Choroid plexus epithelial cell (primary cell): ENCODE measurements at regions not wholly inside any gene's neighbourhood (a gene's known extent, or its start where the extent isn't known, plus 50 kb on each side); places are given as distances from the start of the nearest gene placed in this dataset.
"Not testable (repeated sequence)": the region's sequence is repeated elsewhere in the genome, so short reads cannot be mapped to it uniquely, and the experiment has no call there.

Source experiments
- DNase-seq: peaks from one replicate; pipeline ENCODE4 v3.0.0-alpha.2; 2010; ENCODE audit warnings: low read depth
- H3K4me3 ChIP-seq: 2 replicates; pipeline ENCODE4 v1.5.1; 2011; ENCODE audit warnings: low read depth, mild to moderate bottlenecking, control low read depth, low read length, moderate library complexity
- TF ChIP-seq, protein P1 (sequence below): conservative IDR thresholded peaks from 2 replicates; pipeline ENCODE4 v1.5.1; 2011; ENCODE audit warnings: low read depth, mild to moderate bottlenecking, control low read depth, inconsistent platforms, low read length, moderate library complexity

DNA sequence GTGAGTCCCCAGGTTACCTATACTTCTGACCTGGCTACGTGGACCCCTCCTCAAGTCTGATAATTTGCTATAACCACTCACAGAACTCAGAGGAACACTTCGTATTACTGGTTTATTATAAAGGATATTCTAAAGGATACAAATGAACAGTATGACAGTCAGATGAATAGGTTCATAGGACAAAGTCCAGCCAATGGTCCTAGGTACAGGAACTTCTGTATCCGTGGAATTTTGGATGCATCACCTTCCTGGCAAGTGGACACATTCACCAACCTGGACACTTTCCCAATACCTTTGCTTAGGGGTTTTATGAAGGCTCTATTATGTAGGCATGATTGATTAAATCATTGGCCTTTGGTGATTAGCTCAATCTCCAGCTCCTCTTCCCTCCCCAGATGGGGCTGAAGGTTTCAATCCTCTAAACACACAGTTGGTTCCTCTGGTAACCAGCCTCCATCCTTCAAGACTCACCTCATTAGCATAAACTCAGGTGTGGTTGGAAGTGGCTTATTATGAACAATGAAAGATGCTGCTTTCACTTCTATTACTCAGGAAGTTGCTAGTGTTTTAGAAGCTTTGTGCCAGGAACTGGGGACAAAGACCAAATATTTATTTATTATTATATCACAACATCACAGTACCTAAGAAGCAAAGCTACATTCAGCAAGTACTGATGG is 149.6 kb upstream of the ELL2 start:
- TF ChIP-seq, protein P1, sequence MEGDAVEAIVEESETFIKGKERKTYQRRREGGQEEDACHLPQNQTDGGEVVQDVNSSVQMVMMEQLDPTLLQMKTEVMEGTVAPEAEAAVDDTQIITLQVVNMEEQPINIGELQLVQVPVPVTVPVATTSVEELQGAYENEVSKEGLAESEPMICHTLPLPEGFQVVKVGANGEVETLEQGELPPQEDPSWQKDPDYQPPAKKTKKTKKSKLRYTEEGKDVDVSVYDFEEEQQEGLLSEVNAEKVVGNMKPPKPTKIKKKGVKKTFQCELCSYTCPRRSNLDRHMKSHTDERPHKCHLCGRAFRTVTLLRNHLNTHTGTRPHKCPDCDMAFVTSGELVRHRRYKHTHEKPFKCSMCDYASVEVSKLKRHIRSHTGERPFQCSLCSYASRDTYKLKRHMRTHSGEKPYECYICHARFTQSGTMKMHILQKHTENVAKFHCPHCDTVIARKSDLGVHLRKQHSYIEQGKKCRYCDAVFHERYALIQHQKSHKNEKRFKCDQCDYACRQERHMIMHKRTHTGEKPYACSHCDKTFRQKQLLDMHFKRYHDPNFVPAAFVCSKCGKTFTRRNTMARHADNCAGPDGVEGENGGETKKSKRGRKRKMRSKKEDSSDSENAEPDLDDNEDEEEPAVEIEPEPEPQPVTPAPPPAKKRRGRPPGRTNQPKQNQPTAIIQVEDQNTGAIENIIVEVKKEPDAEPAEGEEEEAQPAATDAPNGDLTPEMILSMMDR, result no peak
- DNase-seq, result no peak
- H3K4me3 ChIP-seq, result no peak overlapping the region

DNA sequence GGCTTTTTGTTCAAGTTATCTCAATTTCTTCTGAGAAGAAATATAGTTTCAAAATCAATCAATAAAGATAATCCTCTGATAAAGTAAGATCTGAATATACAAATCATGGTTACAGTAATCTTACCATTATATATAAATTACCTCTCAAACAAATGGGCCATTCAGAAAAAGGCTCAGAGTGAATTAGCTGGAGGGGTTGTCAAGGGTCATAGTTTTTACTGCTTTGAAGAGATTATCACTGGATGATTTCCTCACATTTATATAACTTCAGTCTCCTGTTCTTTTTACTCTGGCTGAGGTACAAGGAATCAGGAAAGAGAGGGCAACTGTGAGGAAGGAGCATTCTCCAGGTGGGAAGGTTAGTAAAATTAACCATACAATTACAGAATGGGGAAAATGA is 148.6 kb upstream of the ELL2 start:
- TF ChIP-seq, protein P1, result no peak
- no peak overlapping the region for H3K4me3 ChIP-seq
- DNase-seq, result no peak

DNA sequence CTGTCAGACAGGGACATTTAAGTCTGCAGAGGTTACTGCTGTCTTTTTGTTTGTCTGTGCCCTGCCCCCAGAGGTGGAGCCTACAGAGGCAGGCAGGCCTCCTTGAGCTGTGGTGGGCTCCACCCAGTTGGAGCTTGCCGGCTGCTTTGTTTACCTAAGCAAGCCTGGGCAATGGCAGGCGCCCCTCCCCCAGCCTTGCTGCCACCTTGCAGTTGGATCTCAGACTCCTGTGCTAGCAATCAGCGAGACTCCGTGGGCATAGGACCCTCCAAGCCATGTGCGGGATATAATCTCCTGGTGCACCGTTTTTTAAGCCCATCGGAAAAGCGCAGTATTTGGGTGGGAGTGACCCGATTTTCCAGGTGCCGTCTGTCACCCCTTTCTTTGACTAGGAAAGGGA is 147.0 kb upstream of the ELL2 start:
- not testable (repeated sequence) for DNase-seq, H3K4me3 ChIP-seq

DNA sequence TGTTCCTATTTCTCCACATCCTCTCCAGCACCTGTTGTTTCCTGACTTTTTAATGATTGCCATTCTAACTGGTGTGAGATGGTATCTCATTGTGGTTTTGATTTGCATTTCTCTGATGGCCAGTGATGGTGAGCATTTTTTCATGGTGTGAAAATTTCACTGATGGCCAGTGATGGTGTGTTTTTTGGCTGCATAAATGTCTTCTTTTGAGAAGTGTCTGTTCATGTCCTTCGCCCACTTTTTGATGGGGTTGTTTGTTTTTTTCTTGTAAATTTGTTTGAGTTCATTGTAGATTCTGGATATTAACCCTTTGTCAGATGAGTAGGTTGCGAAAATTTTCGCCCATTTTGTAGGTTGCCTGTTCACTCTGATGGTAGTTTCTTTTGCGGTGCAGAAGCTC is 142.2 kb upstream of the ELL2 start:
- not testable (repeated sequence) for H3K4me3 ChIP-seq, DNase-seq

DNA sequence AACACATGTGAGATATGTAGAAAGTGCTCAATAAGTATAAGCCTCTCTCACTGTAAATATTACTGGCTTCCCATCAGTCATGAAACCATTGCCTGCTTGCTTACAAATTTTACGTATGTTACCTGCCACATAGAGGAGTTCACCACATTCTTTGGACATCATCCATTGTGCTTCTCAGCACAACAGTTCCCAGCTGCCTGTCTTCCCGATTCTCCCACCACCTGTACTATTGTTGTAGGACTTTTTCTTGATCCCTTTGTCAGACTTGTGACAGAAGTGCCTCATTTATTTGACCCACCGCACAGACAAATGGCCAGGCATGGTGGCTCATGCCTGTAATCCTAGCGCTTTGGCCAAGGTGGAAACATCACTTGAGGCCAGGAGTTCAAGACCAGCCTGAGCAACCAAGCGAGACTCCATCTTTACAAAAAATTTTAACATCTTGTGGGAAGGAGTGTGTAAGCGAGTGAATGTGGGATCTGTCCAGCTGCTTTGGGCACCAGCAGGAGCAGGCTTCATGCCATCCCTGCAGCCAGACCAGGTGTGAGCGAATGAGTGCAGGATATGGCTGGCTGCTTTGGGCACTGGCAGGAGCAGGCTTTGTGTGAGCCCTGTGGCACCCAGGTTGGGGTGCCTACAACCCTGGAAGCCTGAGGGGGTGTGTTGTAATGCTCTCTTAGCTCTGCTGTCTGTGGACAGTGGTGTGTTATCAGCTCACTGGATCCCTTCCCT is 139.9 kb upstream of the ELL2 start:
- TF ChIP-seq, protein P1, result no peak
- no peak overlapping the region for H3K4me3 ChIP-seq
- DNase-seq, result no peak

DNA sequence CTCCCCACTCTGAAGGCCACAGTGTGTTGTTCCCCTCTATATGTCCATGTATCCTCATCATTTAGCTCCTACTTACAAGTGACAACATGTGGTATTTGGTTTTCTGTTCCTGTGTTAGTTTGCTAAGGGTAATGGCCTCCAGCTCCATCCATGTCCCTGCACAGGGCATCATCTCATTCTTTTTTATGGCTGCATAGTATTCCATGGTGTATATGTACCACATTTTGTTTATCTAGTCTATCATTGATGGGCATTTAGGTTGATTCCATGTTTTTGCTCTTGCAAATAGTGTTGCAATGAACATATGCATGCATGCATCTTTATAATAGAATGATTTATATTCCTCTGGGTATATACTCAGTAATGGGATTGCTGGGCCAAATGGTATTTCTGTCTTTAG is 135.8 kb upstream of the ELL2 start:
- H3K4me3 ChIP-seq, DNase-seq: not testable (repeated sequence)

DNA sequence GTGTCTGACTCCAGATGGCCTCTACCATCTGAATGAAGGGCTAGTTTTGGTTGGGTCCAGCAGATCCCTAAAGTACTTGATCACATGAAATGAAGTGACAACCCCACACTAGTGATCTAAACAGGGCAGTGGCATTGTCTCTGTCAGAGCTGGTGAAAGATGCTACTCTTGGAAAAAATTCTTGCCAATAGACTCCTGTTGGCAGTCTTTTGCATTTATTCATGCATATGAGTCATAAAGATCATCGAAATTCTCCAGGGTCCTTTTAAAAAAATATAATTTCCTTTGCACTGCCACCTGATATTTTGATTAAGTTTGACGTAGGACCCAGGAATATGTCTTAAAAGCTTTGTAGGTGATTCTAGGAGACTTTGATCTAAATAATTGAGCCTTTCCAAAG is 135.1 kb upstream of the ELL2 start:
- no peak overlapping the region for H3K4me3 ChIP-seq
- DNase-seq, result no peak
- TF ChIP-seq, protein P1, result no peak

DNA sequence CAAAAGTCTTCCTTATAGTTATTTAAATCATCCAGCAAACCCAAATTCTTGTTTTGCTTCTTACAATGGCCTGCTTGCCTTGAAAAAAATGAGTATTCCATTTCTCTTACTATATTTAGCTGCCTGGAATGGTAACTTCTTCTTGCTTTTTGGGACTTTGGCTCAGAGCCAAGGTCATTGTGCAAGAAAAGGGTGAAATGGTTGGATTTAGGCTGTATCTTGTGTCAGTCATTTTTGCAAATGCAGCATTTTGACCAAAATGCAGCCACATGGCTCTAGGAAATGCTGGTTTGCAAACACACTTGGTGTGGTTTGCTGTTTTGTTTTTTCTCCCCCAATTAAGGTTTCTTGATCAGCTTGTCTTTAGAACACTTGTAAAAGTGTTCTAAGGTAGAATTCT is 133.3 kb upstream of the ELL2 start:
- H3K4me3 ChIP-seq, result no peak overlapping the region
- TF ChIP-seq, protein P1, result no peak
- DNase-seq, result no peak
